Upper lobe of left lung (tissue), 4 donors: ENCODE measurements at regions not wholly inside any gene's neighbourhood (a gene's known extent, or its start where the extent isn't known, plus 50 kb on each side); places are given as distances from the start of the nearest gene placed in this dataset.

Experiments
- CTCF ChIP-seq, 6 experiments: fragments of 450-650 bp in 4 of 6; fragments of 200-600 bp in 2 of 6; sonication (generic) in 2 of 6; IDR thresholded peaks; one replicate each; pipeline ENCODE4 v1.5.1; 2016 to 2019; ENCODE audit warnings: antibody characterized with exemption in 6 of 6
- POLR2A ChIP-seq, 4 donors: fragments of 450-650 bp; IDR thresholded peaks; one replicate each; pipeline ENCODE4 v1.5.1; 2016 to 2017; ENCODE audit warnings: antibody characterized with exemption in 4 of 4, mild to moderate bottlenecking in 2 of 4

GRCh38 chr6:97805596-97805995 lies 522.6 kb upstream of the MMS22L start:
- no peak for TF ChIP-seq CTCF (IDR thresholded peaks at IDR 0.05)
- TF ChIP-seq POLR2A (IDR thresholded peaks at IDR 0.05): no peak
